T-helper 17 cell (primary cell): ENCODE measurements at regions not wholly inside any gene's neighbourhood (a gene's known extent, or its start where the extent isn't known, plus 50 kb on each side); places are given as distances from the start of the nearest gene placed in this dataset.
"Not testable (repeated sequence)": the region's sequence is repeated elsewhere in the genome, so short reads cannot be mapped to it uniquely, and the experiment has no call there.

Source experiments
- ATAC-seq: fragments of 150-1000 bp; cut with Tn5 transposase; 2 replicates; pipeline ENCODE4 v1.10.0; 2021; ENCODE audit warnings: mild to moderate bottlenecking, moderate library complexity
- DNase-seq, 3 donors: peaks; one replicate each; pipeline versions ENCODE4 v3.0.0 to v3.0.0-alpha.2; 2020 to 2021
- H3K9me3 ChIP-seq: one replicate; pipeline ENCODE4 v1.7.0; 2013; ENCODE audit warnings: low read length, mild to moderate bottlenecking; ENCODE audit not compliant: control insufficient read depth, poor library complexity, severe bottlenecking
- H3K27ac Mint-ChIP-seq: one replicate; pipeline ENCODE4 v1.8.0; 2022; ENCODE audit warnings: mild to moderate bottlenecking, moderate library complexity, mixed read lengths
- H3K27me3 Mint-ChIP-seq: one replicate; pipeline ENCODE4 v1.8.0; 2022; ENCODE audit warnings: mixed read lengths
- H3K36me3 Mint-ChIP-seq: one replicate; pipeline ENCODE4 v1.8.0; 2022; ENCODE audit warnings: low read depth, mixed read lengths
- H3K4me1 Mint-ChIP-seq: one replicate; pipeline ENCODE4 v1.8.0; 2022; ENCODE audit warnings: mild to moderate bottlenecking, mixed read lengths
- H3K4me3 Mint-ChIP-seq: one replicate; pipeline ENCODE4 v1.8.0; 2022; ENCODE audit warnings: mild to moderate bottlenecking, moderate library complexity, mixed read lengths

DNA sequence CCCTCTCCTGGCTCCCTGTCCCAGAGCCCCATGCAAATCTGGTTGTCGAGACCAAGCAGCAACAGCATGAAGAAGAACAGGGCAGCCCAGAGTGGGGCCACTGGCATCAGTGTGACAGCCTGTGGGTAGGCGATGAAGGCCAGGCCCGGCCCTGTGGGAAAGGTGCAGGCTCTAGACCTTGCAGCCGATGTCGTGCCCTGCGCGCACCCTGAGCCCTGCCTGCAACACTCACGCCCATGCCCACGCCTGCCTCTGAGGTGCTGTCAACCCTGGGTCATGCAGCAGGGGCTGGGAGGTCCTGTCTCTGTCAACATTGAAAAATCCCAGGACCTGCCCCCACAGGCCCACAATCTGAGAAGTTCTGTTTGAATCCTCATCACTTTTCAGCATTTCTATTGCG, 204.0 kb upstream of the TP53TG3 start:
- H3K27ac Mint-ChIP-seq, ATAC-seq, H3K27me3 Mint-ChIP-seq, DNase-seq, H3K4me3 Mint-ChIP-seq, H3K9me3 ChIP-seq, H3K36me3 Mint-ChIP-seq, H3K4me1 Mint-ChIP-seq: not testable (repeated sequence)

DNA sequence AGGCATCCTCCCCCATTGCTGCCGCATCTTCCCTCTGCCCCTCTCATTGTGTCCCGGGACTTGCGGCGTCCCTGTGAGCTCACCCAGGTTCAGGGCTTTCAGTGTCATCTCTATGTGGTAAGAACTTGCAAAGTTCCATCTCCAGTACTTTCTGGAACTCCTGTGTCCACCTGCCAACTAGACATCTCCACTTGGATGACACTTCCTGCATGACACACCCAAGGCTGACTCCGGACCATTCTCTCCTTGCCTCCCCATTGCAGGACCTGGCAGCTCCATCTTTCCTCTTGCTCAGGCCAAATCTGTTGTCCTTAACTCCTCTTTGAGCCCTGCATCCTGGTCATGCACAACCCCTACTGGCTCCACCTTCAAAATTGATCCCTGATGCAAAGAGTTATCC, 200.8 kb upstream of the TP53TG3 start:
- not testable (repeated sequence) for ATAC-seq, H3K27ac Mint-ChIP-seq, H3K4me3 Mint-ChIP-seq, H3K4me1 Mint-ChIP-seq, DNase-seq, H3K9me3 ChIP-seq, H3K36me3 Mint-ChIP-seq, H3K27me3 Mint-ChIP-seq

DNA sequence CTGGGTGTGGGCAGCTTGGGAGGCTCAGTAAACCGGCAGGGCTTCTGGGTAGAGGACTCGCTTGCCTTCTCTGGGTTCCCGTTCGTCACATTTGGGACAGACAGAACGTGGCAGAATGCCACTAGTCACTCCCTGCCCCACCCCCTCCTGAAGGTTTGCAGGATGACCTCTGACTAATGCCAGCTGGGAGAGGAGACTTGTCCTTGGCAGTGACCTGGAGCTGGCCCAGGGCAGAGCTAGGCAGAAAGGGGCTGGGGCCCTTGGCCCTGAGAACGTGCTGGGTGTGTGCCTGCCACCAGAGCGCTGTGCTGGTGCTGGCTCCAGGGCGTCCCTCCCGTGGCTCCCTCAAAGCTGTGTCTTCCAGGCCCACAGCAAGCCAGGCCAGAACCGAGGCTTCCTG, 197.8 kb upstream of the TP53TG3 start:
- H3K36me3 Mint-ChIP-seq, DNase-seq, H3K9me3 ChIP-seq, H3K4me3 Mint-ChIP-seq, ATAC-seq, H3K4me1 Mint-ChIP-seq, H3K27ac Mint-ChIP-seq, H3K27me3 Mint-ChIP-seq: not testable (repeated sequence)

DNA sequence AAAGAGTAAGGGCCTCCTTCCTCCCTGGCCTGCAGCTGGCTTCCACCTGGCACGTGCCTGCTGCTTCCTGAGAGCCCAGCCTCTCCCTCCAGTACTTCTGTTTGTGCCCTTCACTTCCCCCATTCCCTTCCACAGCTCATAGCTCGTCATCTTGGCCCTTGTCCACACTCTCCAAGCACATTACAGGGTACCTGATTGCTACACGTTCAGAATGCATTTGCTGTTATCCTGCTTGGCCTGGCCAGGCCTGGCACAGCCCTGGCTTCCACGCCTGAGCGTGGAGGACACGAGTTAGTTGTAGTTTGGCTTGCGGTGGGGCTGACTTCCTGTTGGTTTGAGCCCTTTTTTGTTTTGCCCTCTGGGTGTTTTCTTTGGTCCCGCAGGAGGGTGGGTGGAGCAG, 197.2 kb upstream of the TP53TG3 start:
- H3K9me3 ChIP-seq, DNase-seq, H3K27ac Mint-ChIP-seq, H3K4me1 Mint-ChIP-seq, H3K4me3 Mint-ChIP-seq, H3K36me3 Mint-ChIP-seq, ATAC-seq, H3K27me3 Mint-ChIP-seq: not testable (repeated sequence)

DNA sequence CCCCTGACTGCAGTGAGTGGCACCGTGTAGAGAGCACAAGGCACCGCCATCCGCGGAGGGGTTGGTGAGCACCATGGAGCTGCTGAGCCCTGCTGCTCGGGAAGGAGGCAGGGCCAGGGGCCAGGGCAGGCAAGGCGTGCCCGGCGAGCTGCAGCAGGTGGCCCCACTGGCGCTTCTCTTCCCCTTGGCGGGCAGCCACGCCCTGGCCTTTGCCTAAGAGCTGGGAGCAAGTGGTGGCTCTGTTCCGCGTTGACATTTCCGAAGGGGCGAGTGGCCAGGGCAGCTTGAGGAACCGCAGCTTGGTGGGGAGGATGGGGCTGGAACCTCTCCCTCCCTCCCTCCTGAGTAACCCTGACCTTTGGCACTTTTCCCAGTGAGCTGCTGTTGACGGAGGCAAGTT, 194.7 kb upstream of the TP53TG3 start:
- H3K9me3 ChIP-seq, DNase-seq, H3K4me3 Mint-ChIP-seq, H3K27ac Mint-ChIP-seq, H3K27me3 Mint-ChIP-seq, H3K4me1 Mint-ChIP-seq, ATAC-seq, H3K36me3 Mint-ChIP-seq: not testable (repeated sequence)

DNA sequence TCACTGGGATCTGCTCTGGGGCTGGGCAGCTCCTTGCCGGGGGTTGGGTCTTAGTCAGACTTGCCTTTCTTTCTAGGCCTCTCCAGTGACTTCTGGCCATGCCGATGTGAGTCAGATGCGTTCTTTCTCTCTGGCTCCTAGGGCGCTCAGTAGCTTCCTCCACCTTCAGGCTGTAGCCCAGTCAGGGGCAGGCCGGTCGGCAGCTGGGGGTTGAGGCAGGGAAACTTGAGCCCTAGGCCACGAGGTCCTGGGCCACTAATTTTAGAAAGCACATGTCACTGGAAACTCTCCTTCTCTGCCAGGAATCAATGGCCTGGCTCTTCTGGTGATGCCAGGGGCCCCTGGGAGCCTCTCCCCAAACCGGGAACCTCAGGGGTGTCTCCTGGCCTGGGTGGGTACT, 192.4 kb upstream of the TP53TG3 start:
- not testable (repeated sequence) for H3K4me3 Mint-ChIP-seq, H3K27ac Mint-ChIP-seq, H3K4me1 Mint-ChIP-seq, ATAC-seq, H3K27me3 Mint-ChIP-seq, H3K36me3 Mint-ChIP-seq, H3K9me3 ChIP-seq, DNase-seq

DNA sequence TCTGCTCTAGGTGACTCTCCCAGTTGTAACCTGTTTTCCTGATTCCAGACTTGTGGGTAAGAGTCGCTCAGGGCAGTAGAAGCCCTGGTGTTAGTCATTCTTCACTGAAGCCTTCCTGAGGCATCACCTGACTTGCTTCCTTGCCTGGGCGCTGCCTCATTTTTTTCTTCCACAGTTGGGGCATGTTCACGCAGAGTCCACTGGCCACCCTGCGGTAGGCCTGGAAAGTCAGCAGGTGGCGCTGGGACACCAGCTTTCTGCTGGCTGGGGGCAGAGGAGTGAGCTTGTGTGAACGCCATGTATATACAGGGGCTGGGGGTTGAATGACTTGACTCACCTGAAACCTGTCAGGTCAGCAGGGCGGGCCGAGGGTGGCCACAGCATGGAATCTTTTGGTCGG, 189.3 kb upstream of the TP53TG3 start:
- not testable (repeated sequence) for H3K27me3 Mint-ChIP-seq, H3K4me1 Mint-ChIP-seq, H3K27ac Mint-ChIP-seq, H3K36me3 Mint-ChIP-seq, ATAC-seq, H3K4me3 Mint-ChIP-seq, H3K9me3 ChIP-seq, DNase-seq

DNA sequence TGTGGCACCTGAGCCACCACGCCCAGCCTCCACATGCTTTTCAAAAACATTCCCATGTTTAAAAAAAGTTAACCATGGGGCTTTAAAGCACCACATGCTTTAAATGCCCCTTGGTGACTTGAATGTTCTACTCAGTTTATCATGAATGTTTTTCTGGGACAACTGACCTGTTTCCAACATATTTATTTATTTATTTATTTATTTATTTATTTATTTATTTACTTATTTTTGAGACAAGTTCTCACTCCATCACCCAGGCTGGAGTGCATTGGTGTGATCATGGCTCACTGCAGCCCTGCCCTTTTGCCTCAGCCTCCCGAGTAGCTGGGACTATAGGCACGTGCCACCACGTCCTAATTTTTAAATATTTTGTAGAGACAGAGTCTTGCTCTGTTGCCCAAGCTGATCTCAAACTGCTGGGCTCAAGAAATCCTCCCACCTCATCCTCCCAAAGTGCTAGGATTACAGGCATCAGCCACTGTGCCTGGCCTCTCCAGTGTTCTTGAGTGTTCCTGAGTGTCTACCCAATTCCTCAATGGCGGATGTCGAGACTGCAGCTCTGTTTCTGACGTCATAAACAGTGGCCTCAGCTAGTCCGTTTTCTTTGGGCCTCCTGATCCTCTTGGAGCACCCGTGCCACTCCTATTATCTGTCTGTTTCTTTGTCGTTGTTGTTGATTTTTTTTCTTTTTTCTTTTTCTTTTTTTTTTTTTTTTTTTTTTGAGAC, 185.7 kb upstream of the TP53TG3 start:
- not testable (repeated sequence) for DNase-seq, H3K27me3 Mint-ChIP-seq, ATAC-seq, H3K9me3 ChIP-seq, H3K36me3 Mint-ChIP-seq, H3K4me3 Mint-ChIP-seq, H3K4me1 Mint-ChIP-seq, H3K27ac Mint-ChIP-seq

DNA sequence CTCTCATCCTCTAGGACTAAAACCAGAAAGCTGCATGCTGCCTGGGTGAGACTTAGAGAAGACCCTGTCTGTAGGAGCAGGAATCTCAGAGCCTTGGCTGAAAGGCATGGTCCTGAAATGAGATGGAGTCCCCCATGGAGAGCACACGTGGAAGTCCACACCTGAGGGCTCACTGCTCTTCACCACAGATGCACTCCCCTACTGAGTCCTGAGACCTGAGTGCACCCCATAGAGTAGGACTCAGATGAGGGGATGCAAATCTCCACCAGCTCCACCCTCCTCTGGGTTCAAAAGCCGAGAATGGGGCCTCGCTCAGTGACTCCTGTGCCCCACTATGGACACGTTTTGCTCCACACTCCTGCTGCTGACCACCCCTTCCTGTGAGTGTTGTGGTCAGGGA, 171.4 kb upstream of the TP53TG3 start:
- not testable (repeated sequence) for H3K4me3 Mint-ChIP-seq, H3K9me3 ChIP-seq, H3K4me1 Mint-ChIP-seq, H3K36me3 Mint-ChIP-seq, DNase-seq, ATAC-seq, H3K27me3 Mint-ChIP-seq, H3K27ac Mint-ChIP-seq

DNA sequence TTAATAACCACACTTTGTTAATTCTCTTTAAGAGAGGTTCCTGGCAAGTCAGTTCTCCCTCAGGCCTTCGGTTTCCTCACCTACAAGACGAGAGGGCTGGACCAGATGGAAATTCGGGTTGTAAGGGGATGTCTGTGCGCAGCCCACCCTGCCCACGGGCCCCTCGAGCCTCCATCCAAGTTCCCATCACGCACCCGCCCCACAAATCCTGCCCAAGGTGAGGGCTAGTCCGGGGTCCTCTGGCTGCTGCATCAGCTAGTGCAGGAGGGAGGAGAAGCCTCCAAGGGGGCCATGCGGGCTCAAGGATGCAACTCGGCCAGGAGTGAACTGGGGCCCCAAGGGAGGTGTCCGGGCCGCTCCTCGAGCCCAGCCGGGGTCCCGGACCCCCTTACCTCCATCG, 169.6 kb upstream of the TP53TG3 start:
- H3K27me3 Mint-ChIP-seq, H3K4me1 Mint-ChIP-seq, ATAC-seq, H3K9me3 ChIP-seq, H3K36me3 Mint-ChIP-seq, H3K27ac Mint-ChIP-seq, H3K4me3 Mint-ChIP-seq, DNase-seq: not testable (repeated sequence)

DNA sequence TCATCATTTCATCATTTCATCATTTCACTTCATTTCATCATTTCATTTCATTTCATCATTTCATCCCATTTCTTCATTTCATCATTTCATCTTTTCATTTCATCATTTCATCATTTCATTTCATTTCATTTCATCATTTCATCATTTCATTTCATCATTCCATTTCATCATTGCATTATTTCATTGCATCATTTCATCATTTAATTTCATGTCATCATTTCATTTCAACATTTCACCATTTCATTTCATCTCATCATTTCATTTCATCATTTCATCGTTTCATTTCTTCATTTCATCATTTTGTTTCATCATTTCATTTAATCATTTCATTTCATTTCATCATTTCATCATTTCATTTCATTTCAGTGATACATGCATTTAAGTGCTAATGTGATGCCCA, 166.9 kb upstream of the TP53TG3 start:
- H3K36me3 Mint-ChIP-seq, H3K9me3 ChIP-seq, ATAC-seq, H3K4me1 Mint-ChIP-seq, DNase-seq, H3K27me3 Mint-ChIP-seq, H3K4me3 Mint-ChIP-seq, H3K27ac Mint-ChIP-seq: not testable (repeated sequence)

DNA sequence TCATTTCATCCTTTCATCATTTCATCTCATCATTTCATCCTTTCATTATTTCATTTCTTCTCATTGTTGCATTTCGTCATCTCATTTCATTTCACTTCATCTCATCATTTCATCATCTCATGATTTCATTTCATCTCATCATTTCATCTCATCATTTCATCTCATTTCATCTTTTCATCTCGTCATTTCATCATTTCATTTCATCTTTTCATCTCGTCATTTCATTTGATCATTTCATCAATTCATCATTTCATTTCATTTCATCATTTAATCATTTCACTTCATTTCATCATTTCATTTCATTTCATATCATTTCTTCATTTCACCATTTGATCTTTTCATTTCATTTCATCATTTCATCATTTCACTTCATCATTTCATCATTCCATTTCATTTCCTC, 131.3 kb upstream of the TP53TG3 start:
- not testable (repeated sequence) for H3K27ac Mint-ChIP-seq, H3K9me3 ChIP-seq, H3K4me3 Mint-ChIP-seq, H3K27me3 Mint-ChIP-seq, ATAC-seq, H3K36me3 Mint-ChIP-seq, H3K4me1 Mint-ChIP-seq, DNase-seq

DNA sequence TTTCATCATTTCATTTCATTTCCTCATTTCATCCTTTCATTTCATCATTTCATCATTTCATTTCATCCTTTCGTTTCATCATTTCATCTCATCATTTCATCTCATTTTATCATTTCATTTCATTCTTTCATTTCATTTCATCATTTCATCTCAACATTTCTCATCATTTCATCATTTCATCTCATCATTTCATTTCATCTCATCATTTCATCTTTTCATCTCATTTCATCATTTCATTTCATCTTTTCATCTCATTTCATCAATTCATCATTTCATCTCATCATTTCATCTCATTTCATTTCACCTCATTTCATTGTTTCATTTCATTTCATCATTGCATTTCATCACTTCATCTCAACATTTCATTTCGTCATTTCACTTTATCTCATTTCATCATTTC, 129.7 kb upstream of the TP53TG3 start:
- H3K27ac Mint-ChIP-seq, H3K27me3 Mint-ChIP-seq, ATAC-seq, H3K4me1 Mint-ChIP-seq, H3K36me3 Mint-ChIP-seq, DNase-seq, H3K9me3 ChIP-seq, H3K4me3 Mint-ChIP-seq: not testable (repeated sequence)
